GM21367 (cell line): ENCODE measurements at regions not wholly inside any gene's neighbourhood (a gene's known extent, or its start where the extent isn't known, plus 50 kb on each side); places are given as distances from the start of the nearest gene placed in this dataset.
A peak's percentile ranks its signal among the peaks of the same experiment; 100 is the strongest.
"Not testable (repeated sequence)": the region's sequence is repeated elsewhere in the genome, so short reads cannot be mapped to it uniquely, and the experiment has no call there.

Experiments used
- ATAC-seq: cut with Tn5 transposase; IDR thresholded peaks from one replicate; pipeline ENCODE4 v1.9.1; 2021; ENCODE audit not compliant: unreplicated experiment

GRCh38 chr5:125961150-125961549 lies 462.1 kb upstream of the GRAMD2B start:
- peak; percentile 99 for ATAC-seq

- no peak for ATAC-seq
Observed at GRCh38 chr5:125965577-125965976, 457.6 kb upstream of the GRAMD2B start.

GRCh38 chr5:125967576-125967975 lies 455.6 kb upstream of the GRAMD2B start:
- no peak for ATAC-seq

GRCh38 chr5:125969011-125969813 lies 454.0 kb upstream of the GRAMD2B start:
- ATAC-seq: no peak

GRCh38 chr5:125969814-125970171 lies 453.4 kb upstream of the GRAMD2B start:
- no peak for ATAC-seq

GRCh38 chr5:125970631-125971307 lies 452.4 kb upstream of the GRAMD2B start:
- no peak for ATAC-seq

GRCh38 chr5:125972706-125973105 lies 450.5 kb upstream of the GRAMD2B start:
- ATAC-seq: no peak

- no peak for ATAC-seq
Observed at GRCh38 chr5:125974679-125975078, 448.5 kb upstream of the GRAMD2B start.

- ATAC-seq: no peak
Observed at GRCh38 chr5:125976421-125977000, 446.7 kb upstream of the GRAMD2B start.

GRCh38 chr5:125978015-125978414 lies 445.2 kb upstream of the GRAMD2B start:
- no peak for ATAC-seq

- no peak for ATAC-seq
Observed at GRCh38 chr5:125979636-125980035, 443.6 kb upstream of the GRAMD2B start.

GRCh38 chr5:125981016-125981415 lies 442.2 kb upstream of the GRAMD2B start:
- ATAC-seq: no peak

GRCh38 chr5:125987677-125988255 lies 435.4 kb upstream of the GRAMD2B start:
- no peak for ATAC-seq

- ATAC-seq: no peak
Observed at GRCh38 chr5:125992050-125992449, 431.2 kb upstream of the GRAMD2B start.

GRCh38 chr5:125999271-126000030 lies 423.8 kb upstream of the GRAMD2B start:
- ATAC-seq: not testable (repeated sequence)

GRCh38 chr5:126000507-126000906 lies 422.7 kb upstream of the GRAMD2B start:
- no peak for ATAC-seq

GRCh38 chr5:126002222-126002897 lies 420.8 kb upstream of the GRAMD2B start:
- ATAC-seq: no peak

GRCh38 chr5:126003309-126003708 lies 419.9 kb upstream of the GRAMD2B start:
- ATAC-seq: no peak

GRCh38 chr5:126004636-126005035 lies 418.6 kb upstream of the GRAMD2B start:
- no peak for ATAC-seq

- ATAC-seq: no peak
Observed at GRCh38 chr5:126007841-126008240, 415.4 kb upstream of the GRAMD2B start.
